HG03460 (cell line): ENCODE measurements at regions not wholly inside any gene's neighbourhood (a gene's known extent, or its start where the extent isn't known, plus 50 kb on each side); places are given as distances from the start of the nearest gene placed in this dataset.
A peak's percentile ranks its signal among the peaks of the same experiment; 100 is the strongest.

ENCODE experiments used
- ATAC-seq: cut with Tn5 transposase; IDR thresholded peaks from one replicate; pipeline ENCODE4 v1.9.1; 2021; ENCODE audit not compliant: unreplicated experiment

- ATAC-seq = no peak
These were observed 235.5 kb upstream of the IGF1R start for GRCh38 chr15:98412852-98413251.

- ATAC-seq = no peak
These were observed 234.3 kb upstream of the IGF1R start for GRCh38 chr15:98413933-98414546.

GRCh38 chr15:98416222-98416855, 232.0 kb upstream of the IGF1R start:
- ATAC-seq = no peak

- ATAC-seq = no peak
These were observed 231.0 kb upstream of the IGF1R start for GRCh38 chr15:98417346-98417745.

- ATAC-seq = no peak
These were observed 230.2 kb upstream of the IGF1R start for GRCh38 chr15:98418122-98418521.

- no peak for ATAC-seq
These were observed 229.1 kb upstream of the IGF1R start for GRCh38 chr15:98419173-98419780.

- no peak for ATAC-seq
These were observed 227.5 kb upstream of the IGF1R start for GRCh38 chr15:98420837-98421236.

- ATAC-seq = peak; percentile 75
These were observed 226.8 kb upstream of the IGF1R start for GRCh38 chr15:98421419-98422129.

- ATAC-seq = no peak
These were observed 226.2 kb upstream of the IGF1R start for GRCh38 chr15:98422130-98422478.

- no peak for ATAC-seq
These were observed 223.2 kb upstream of the IGF1R start for GRCh38 chr15:98425173-98425572.

GRCh38 chr15:98427321-98427720, 221.0 kb upstream of the IGF1R start:
- no peak for ATAC-seq

- peak; percentile 91 for ATAC-seq
These were observed 219.9 kb upstream of the IGF1R start for GRCh38 chr15:98428253-98428989.

- no peak for ATAC-seq
These were observed 217.2 kb upstream of the IGF1R start for GRCh38 chr15:98431171-98431570.

- ATAC-seq = no peak
These were observed 215.0 kb upstream of the IGF1R start for GRCh38 chr15:98433346-98433745.

- ATAC-seq = no peak
These were observed 214.5 kb upstream of the IGF1R start for GRCh38 chr15:98433856-98434255.

- no peak for ATAC-seq
These were observed 210.6 kb upstream of the IGF1R start for GRCh38 chr15:98437752-98438151.

GRCh38 chr15:98438326-98438725, 210.0 kb upstream of the IGF1R start:
- no peak for ATAC-seq

GRCh38 chr15:98438907-98439306, 209.4 kb upstream of the IGF1R start:
- no peak for ATAC-seq

GRCh38 chr15:98439523-98439942, 208.8 kb upstream of the IGF1R start:
- ATAC-seq = no peak

- no peak for ATAC-seq
These were observed 207.4 kb upstream of the IGF1R start for GRCh38 chr15:98440917-98441316.

- ATAC-seq = no peak
These were observed 206.7 kb upstream of the IGF1R start for GRCh38 chr15:98441599-98441998.
